GM18867 (cell line): ENCODE measurements at regions not wholly inside any gene's neighbourhood (a gene's known extent, or its start where the extent isn't known, plus 50 kb on each side); places are given as distances from the start of the nearest gene placed in this dataset.

ENCODE experiments used
- ATAC-seq: cut with Tn5 transposase; IDR thresholded peaks from one replicate; pipeline ENCODE4 v1.9.1; 2021; ENCODE audit warnings: mild to moderate bottlenecking, moderate library complexity; ENCODE audit not compliant: unreplicated experiment

DNA sequence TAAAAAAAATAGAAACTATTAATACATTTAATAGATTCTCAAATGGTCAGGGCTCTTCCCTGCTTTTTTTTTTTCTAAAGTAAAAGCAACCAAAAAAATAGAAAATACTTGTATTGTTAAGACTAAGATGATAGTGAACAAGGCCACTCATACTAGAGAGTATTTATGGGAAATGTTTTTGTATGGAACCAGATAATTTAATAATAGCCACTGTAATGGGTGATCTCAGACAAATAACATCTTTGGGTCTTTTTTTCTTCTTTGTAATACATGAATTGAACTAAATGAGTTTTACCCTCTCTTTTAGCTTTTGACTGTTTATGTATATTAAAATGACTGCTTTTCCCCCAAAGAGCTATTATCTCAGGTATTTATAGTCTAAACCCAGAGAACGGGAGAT lies 92.1 kb upstream of the ELOVL6 start:
- ATAC-seq, result no peak

DNA sequence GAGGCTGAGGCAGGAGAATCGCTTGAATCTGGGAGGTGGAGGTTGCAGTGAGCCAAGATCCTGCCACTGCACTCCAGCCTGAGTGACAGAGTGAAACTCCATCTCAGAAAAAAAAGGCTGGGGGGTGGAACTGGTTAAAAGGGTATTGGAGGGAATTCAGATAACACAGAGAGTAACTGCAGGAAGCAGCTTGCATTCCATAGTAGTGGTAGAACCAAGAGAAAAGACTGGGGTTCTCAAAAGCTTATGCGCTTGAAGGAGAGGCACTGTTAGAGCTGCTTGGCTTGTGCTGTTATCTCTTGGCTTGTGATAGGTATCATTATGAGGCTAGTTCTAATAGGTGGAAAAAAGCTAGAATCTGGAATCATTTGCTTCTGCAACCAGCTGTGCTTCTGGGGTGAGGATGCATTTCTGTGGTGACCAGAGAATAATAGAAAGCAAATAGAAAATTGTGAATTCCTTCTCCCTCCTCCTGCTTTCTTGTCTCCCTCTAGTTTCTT lies 91.2 kb upstream of the ELOVL6 start:
- ATAC-seq, result no peak

DNA sequence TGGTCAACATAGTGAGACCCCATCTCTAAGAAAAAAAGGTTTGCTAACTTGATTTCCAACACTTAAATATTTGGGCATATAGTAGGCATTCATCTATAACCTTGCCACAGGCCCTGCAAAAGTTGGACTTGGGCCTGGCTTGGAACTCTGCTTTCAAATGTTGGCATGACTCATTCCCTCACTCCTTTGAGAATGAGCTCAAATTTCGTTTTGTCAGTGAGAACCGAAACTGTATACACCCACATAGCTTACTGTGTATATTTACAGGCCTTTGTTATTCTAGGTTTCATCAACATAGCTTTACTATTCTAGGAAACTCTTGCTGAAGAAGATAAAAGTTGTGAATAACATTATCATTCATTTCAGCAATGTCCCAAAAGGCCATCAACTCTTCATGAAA lies 88.7 kb upstream of the ELOVL6 start:
- ATAC-seq, result peak; percentile 99

DNA sequence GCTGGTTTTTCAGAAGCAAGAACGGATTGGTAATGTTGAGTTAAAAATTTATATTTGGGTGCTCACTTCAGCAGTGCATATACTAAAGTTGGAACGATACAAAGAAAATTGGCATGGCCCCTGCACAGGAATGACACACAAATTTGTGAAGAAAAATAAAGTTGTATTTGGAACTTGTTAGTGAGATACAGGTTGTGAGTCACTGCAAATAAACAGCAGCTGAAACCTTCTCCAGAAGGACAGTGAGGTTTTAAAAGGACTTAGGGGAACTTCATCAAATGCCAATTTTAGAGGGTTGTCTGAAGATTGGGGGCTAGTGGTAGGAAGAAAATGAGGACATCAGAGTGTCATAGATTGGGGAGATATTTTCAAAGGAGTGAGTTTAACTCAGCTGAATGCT lies 79.7 kb upstream of the ELOVL6 start:
- no peak for ATAC-seq

- no peak for ATAC-seq
Measured at GRCh38 chr4:110275871-110276270, 77.5 kb upstream of the ELOVL6 start.

DNA sequence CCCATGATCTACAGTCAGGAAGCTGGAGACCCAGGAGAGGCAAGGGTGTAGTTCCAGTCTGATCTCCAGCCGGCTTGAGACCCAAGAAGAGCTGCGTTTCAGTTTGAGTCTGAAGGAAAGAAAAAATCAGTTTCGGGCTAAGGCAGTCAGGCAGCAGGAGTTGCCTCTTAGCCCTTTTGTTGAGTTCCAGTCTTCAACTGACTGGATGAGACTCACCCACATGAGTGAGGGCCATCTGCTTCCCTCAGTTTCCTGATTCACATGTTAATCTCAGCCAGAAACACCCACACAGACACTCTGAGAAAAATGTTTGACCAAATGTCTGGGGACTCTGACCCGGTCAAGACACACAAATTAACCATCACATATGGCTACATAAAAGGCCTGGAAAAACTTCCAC lies 73.6 kb upstream of the ELOVL6 start:
- peak; percentile 38 for ATAC-seq

GRCh38 chr4:110270492-110271197 lies 72.2 kb upstream of the ELOVL6 start:
- no peak for ATAC-seq

DNA sequence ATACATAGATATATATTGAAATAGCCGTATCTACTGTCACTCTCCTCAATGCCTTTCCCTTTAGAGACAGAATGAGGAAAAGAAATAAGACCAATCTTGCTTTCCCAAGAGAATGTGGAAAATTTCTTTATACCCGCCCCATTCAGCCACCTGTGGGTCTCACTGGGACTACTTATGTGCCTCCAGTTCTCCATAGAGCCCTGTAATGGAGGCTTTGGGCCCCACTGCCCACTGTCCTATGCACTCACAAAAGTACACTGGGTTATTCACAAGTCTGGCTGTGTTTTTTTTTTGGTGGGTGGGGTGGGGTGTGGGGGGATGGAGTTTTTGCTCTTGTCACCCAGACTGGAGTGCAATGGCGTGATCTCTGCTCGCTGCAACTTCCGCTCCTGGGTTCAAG lies 70.4 kb upstream of the ELOVL6 start:
- ATAC-seq, result peak; percentile 4

GRCh38 chr4:110268352-110268751 lies 69.9 kb upstream of the ELOVL6 start:
- peak; percentile 80 for ATAC-seq

- no peak for ATAC-seq
Measured at GRCh38 chr4:110266136-110266535, 67.7 kb upstream of the ELOVL6 start.

DNA sequence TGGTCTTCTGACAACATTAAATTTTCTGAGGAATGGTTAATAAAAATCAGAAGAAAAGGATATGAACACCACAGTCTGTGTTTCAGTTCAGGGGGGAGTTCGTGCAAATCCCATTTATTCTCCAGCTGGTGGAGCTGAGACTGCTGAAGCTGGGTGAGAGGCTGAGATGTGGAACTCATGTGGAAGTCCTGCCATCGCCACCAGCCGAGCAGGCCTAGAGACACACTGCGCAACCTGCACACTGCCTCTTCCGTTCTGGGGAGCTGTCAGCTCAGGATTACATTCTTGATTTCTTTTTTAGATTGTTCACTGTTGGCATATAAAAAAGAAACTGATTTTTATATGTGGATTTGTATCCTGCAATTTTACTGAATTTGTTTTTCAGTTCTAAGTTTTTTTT lies 66.6 kb upstream of the ELOVL6 start:
- no peak for ATAC-seq

GRCh38 chr4:110260299-110260698 lies 61.9 kb upstream of the ELOVL6 start:
- no peak for ATAC-seq

- no peak for ATAC-seq
Measured at GRCh38 chr4:110250023-110250387, 51.6 kb upstream of the ELOVL6 start.

GRCh38 chr4:110248831-110249253 lies 50.4 kb upstream of the ELOVL6 start:
- ATAC-seq, result no peak
